K562 (cell line): ENCODE measurements at regions not wholly inside any gene's neighbourhood (a gene's known extent, or its start where the extent isn't known, plus 50 kb on each side); places are given as distances from the start of the nearest gene placed in this dataset.
A peak's percentile ranks its signal among the peaks of the same experiment; 100 is the strongest.

Experiments
- ATAC-seq: fragments of 200-7000 bp; cut with Tn5 transposase; 3 replicates; pipeline ENCODE4 v1.9.1; 2020; ENCODE audit warnings: moderate library complexity
- BruUV-seq: library from RNA; stranded (reverse); fragments of 400-500 nt; replicated peaks from 2 replicates; lab custom pipeline; 2021; lab: Mats Ljungman, UMichigan
- CTCF ChIA-PET: fragments of 300-600 bp; formaldehyde crosslinking; extraction: SDS; loops from one replicate; lab custom pipeline; 2021; ENCODE audit warnings: low intra/inter-chr PET ratio; lab: Yijun Ruan, JAX
- POLR2A ChIA-PET: fragments of 300-600, 350-650 bp; sonication (Branson Sonifier 250); formaldehyde crosslinking; extraction: SDS; loops from one replicate; lab custom pipeline; 2021; ENCODE audit warnings: antibody characterized with exemption, inconsistent platforms; lab: Yijun Ruan, JAX
- DNase-seq, 4 experiments: peaks; one replicate each; pipeline versions ENCODE4 v3.0.0 to v3.0.0-alpha.2; 2011 to 2018; ENCODE audit warnings: low spot score in 3 of 4, mixed read lengths in 3 of 4; ENCODE audit errors: extremely low read depth in 1 of 4
- FAIRE-seq: peaks from 2 replicates; lab custom pipeline; 2011; peaks lifted over from hg19 to GRCh38; lab: Jason Lieb, UNC
- H2AFZ ChIP-seq: 2 replicates; pipeline ENCODE4 v1.6.0; 2011; ENCODE audit warnings: low read depth, low read length, control low read depth, inconsistent platforms
- H3K27ac ChIP-seq: fragments of 200-600 bp; 3 replicates; pipeline ENCODE4 v1.8.0; 2011; ENCODE audit warnings: low read depth, mild to moderate bottlenecking, control low read depth, inconsistent platforms, low read length, moderate library complexity, mixed read lengths; ENCODE audit errors: extremely low read depth
- H3K27me3 ChIP-seq, 2 experiments: fragments of 300-600 bp in 1 of 2; 2 replicates in 1 of 2; 3 replicates in 1 of 2; pipeline versions ENCODE4 v1.6.0 to v1.8.0; 2011; ENCODE audit warnings: inconsistent platforms in 2 of 2, low read length in 2 of 2, mild to moderate bottlenecking in 1 of 2, mixed read lengths in 1 of 2, moderate library complexity in 1 of 2; ENCODE audit not compliant: control insufficient read depth in 2 of 2, insufficient read depth in 2 of 2
- H3K36me3 ChIP-seq: fragments of 300-600 bp; 3 replicates; pipeline ENCODE4 v1.8.0; 2011; ENCODE audit warnings: mild to moderate bottlenecking, low read length, inconsistent platforms; ENCODE audit not compliant: control insufficient read depth, insufficient read depth
- H3K4me1 ChIP-seq, 2 experiments: fragments of 200-600 bp in 1 of 2; replicated peaks in 1 of 2; 2 replicates in 1 of 2; 3 replicates in 1 of 2; pipeline versions ENCODE4 v1.5.1 to v1.8.0; 2011; ENCODE audit warnings: inconsistent platforms in 2 of 2, low read length in 2 of 2, mild to moderate bottlenecking in 1 of 2, mixed read lengths in 1 of 2, moderate library complexity in 1 of 2; ENCODE audit not compliant: control insufficient read depth in 2 of 2, insufficient read depth in 2 of 2
- H3K4me2 ChIP-seq: 2 replicates; pipeline ENCODE4 v1.6.1; 2011; ENCODE audit warnings: low read length, control low read depth, inconsistent platforms, mixed read lengths; ENCODE audit not compliant: insufficient read depth
- H3K4me3 ChIP-seq: fragments of 200-600 bp; sonication (generic), shearing (Covaris generic); 2 replicates; pipeline ENCODE4 v1.5.1; 2016; ENCODE audit warnings: control low read depth, inconsistent platforms
- H3K79me2 ChIP-seq: fragments of 200-600 bp; 3 replicates; pipeline ENCODE4 v1.8.0; 2011; ENCODE audit warnings: low read length, inconsistent platforms; ENCODE audit not compliant: control insufficient read depth, insufficient read depth
- H3K9ac ChIP-seq, 2 experiments: 2 replicates each; pipeline versions ENCODE4 v1.6.0 to v1.6.1; 2011; ENCODE audit warnings: low read depth in 2 of 2, low read length in 2 of 2, control low read depth in 1 of 2, inconsistent platforms in 1 of 2, mild to moderate bottlenecking in 1 of 2, mixed read lengths in 1 of 2; ENCODE audit not compliant: insufficient read depth in 1 of 2
- H3K9me1 ChIP-seq: one replicate; pipeline ENCODE4 v1.6.0; 2011; ENCODE audit warnings: inconsistent platforms, mild to moderate bottlenecking, low read length, moderate library complexity; ENCODE audit not compliant: control insufficient read depth, insufficient read depth
- H3K9me3 ChIP-seq: replicated peaks from 2 replicates; pipeline ENCODE4 v1.5.1; 2011; ENCODE audit warnings: low read depth, low read length, inconsistent platforms; ENCODE audit not compliant: control insufficient read depth, insufficient read depth
- H4K20me1 ChIP-seq: replicated peaks from 2 replicates; pipeline ENCODE4 v1.6.1; 2011; ENCODE audit warnings: low read length, inconsistent platforms, mixed read lengths; ENCODE audit not compliant: control insufficient read depth, insufficient read depth
- ERF ChIP-seq: fragments of 450-650 bp; formaldehyde crosslinking; IDR thresholded peaks from 2 replicates; pipeline ENCODE4 v1.4.0; 2020; ENCODE audit warnings: mild to moderate bottlenecking, mixed read lengths
- KAT8 ChIP-seq: fragments of 450-650 bp; IDR thresholded peaks from 2 replicates; pipeline ENCODE4 v1.6.1; 2016; ENCODE audit warnings: low read depth, mild to moderate bottlenecking
- PHF8 ChIP-seq: fragments of 200-600 bp; sonication (generic); IDR thresholded peaks from 2 replicates; pipeline ENCODE4 v1.6.1; 2012; ENCODE audit warnings: mixed run types, mild to moderate bottlenecking, inconsistent platforms, low read length, moderate library complexity, borderline replicate concordance
- RAD51 ChIP-seq: fragments of 450-650 bp; IDR thresholded peaks from 2 replicates; pipeline ENCODE4 v1.7.1; 2016; ENCODE audit warnings: low read depth, mild to moderate bottlenecking, borderline replicate concordance
- WGBS: fragments of 100-300 bp; shearing (Covaris generic); methylation state at CpG from one replicate; pipeline ENCODE4 v1.1.6; 2016; ENCODE audit warnings: low coverage, mixed read lengths; ENCODE audit not compliant: insufficient coverage; ENCODE audit errors: missing lambda C conversion rate; 5-methylcytosine and 5-hydroxymethylcytosine counted together
- in situ Hi-C: fragments of 300-500 bp; cut with MboI; formaldehyde crosslinking; loops from 4 replicates; pipeline ENCODE4 v1.15.0; 2018; ENCODE audit warnings: inconsistent platforms, mixed read lengths
- intact Hi-C: fragments of 100-400 bp; cut with micrococcal nuclease; formaldehyde crosslinking; loops from 2 replicates; pipeline ENCODE4 v1.14.2; 2022
- TF ChIP-seq, protein P1 (sequence below): fragments of 250-450 bp; sonication (Bioruptor Pico); IDR thresholded peaks from 2 replicates; pipeline ENCODE4 v1.9.0; 2021; ENCODE audit warnings: mild to moderate bottlenecking, inconsistent platforms
- TF ChIP-seq, protein P2 (sequence below): sonication (generic); formaldehyde crosslinking; IDR thresholded peaks from 2 replicates; pipeline ENCODE4 v1.8.0; 2022; ENCODE audit warnings: mild to moderate bottlenecking, missing genetic modification reagents
- TF ChIP-seq, protein P3 (sequence below), 2 experiments: fragments of 200-800 bp in 1 of 2; sonication (Bioruptor generic) in 1 of 2; sonication (generic) in 1 of 2; formaldehyde crosslinking in 1 of 2; IDR thresholded peaks in 1 of 2; conservative IDR thresholded peaks in 1 of 2; 2 replicates each; pipeline versions ENCODE4 v1.5.0 to v1.6.1; 2016 to 2020; ENCODE audit warnings: missing compliant biosample characterization in 1 of 2, missing genetic modification characterization in 1 of 2, missing genetic modification reagents in 1 of 2

DNA sequence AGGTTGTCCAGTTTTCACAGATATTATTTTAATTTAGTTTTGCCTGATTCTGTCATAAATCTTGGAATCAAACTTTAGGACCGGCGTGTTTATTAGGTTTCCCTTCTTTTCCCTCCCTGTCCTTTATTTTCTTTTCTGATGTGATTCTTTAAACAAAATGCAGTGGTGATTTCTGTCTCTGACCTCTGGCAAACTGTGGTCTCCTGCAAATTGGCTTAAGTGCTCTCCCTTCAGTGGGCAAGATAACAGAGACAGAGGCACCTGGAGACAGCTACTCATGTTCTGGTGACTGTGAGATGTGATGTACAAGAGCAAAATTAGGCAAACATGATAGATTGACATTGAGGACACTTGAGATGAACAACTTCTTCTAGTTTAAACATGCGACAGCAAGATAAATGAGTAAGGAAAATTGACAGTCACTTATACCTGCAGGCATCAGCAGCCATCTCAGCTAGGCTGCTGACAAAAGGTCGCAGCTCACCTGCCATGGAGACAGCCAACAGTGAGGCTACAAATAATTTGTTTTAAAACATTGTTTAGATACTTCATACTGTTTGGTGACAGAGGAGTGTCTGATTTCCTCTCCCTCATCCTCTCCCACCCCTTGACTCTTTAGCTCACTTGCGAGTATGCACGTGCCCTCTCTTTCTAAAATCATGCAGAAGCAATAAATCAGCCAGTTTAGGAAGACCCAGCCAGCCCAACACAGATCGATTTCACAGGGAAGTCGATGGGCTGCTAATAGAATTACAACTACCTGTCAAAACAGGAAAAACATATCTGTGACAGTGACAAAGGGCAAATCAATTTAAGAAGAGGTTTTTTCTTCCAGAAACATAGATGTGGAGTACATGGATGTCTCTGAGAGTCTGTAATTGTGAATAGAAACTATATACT, 63.4 kb upstream of the MAP3K7 start (continued):
- TF ChIP-seq, protein P1, sequence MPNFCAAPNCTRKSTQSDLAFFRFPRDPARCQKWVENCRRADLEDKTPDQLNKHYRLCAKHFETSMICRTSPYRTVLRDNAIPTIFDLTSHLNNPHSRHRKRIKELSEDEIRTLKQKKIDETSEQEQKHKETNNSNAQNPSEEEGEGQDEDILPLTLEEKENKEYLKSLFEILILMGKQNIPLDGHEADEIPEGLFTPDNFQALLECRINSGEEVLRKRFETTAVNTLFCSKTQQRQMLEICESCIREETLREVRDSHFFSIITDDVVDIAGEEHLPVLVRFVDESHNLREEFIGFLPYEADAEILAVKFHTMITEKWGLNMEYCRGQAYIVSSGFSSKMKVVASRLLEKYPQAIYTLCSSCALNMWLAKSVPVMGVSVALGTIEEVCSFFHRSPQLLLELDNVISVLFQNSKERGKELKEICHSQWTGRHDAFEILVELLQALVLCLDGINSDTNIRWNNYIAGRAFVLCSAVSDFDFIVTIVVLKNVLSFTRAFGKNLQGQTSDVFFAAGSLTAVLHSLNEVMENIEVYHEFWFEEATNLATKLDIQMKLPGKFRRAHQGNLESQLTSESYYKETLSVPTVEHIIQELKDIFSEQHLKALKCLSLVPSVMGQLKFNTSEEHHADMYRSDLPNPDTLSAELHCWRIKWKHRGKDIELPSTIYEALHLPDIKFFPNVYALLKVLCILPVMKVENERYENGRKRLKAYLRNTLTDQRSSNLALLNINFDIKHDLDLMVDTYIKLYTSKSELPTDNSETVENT (CRISPR knock-in tag), result no peak

DNA sequence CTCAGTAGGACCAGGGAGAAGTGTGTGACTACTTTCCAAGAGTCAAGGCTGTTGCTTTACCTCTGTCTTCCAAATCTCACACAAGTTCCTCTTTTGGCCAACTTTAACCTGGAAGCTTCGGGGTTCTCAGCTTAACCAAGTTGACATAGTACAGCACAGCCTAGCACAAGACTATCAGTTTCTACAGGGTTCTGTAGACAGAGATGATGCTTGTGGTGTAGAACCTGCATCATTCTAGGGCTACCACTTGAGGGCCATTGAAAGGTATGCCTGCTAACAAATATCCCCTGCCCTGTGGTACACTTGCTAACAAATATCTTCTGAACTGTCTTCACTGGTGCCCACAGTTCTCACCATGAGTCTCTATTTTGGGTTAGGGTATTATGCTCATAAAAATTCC, 62.0 kb upstream of the MAP3K7 start:
- Histone ChIP-seq H3K27me3 (peaks cover 0 to 10% of the 10 kb centered on the region in 2 experiments; a peak in 4 of 5 replicates), H3K4me1 (no peaks in the 10 kb centered on the region), H3K4me3 (no peak overlapping the region), H2AFZ (no peak overlapping the region), H3K9me1 (no peaks in the 10 kb centered on the region), H3K36me3 (no peaks in the 10 kb centered on the region), H3K27ac (no peak overlapping the region), H3K9ac (no peak overlapping the region), H3K9me3 (no peaks in the 10 kb centered on the region), H3K79me2 (no peaks in the 10 kb centered on the region), H3K4me2 (no peak overlapping the region), H4K20me1 (no peaks in the 10 kb centered on the region)
- in situ Hi-C loops (no loop called here), intact Hi-C loops (no loop called here)
- POLR2A ChIA-PET, result no interaction called here
- TF ChIP-seq, protein P2, sequence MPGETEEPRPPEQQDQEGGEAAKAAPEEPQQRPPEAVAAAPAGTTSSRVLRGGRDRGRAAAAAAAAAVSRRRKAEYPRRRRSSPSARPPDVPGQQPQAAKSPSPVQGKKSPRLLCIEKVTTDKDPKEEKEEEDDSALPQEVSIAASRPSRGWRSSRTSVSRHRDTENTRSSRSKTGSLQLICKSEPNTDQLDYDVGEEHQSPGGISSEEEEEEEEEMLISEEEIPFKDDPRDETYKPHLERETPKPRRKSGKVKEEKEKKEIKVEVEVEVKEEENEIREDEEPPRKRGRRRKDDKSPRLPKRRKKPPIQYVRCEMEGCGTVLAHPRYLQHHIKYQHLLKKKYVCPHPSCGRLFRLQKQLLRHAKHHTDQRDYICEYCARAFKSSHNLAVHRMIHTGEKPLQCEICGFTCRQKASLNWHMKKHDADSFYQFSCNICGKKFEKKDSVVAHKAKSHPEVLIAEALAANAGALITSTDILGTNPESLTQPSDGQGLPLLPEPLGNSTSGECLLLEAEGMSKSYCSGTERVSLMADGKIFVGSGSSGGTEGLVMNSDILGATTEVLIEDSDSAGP (CRISPR knock-in tag), result no peak
- TF ChIP-seq RAD51 (no peak), KAT8 (no peak), PHF8 (no peak), ERF (CRISPR knock-in tag) (no peak)
- TF ChIP-seq, protein P3, sequence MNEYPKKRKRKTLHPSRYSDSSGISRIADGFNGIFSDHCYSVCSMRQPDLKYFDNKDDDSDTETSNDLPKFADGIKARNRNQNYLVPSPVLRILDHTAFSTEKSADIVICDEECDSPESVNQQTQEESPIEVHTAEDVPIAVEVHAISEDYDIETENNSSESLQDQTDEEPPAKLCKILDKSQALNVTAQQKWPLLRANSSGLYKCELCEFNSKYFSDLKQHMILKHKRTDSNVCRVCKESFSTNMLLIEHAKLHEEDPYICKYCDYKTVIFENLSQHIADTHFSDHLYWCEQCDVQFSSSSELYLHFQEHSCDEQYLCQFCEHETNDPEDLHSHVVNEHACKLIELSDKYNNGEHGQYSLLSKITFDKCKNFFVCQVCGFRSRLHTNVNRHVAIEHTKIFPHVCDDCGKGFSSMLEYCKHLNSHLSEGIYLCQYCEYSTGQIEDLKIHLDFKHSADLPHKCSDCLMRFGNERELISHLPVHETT (CRISPR knock-in tag; conservative IDR thresholded peaks at IDR 0.05 in 1 of 2, IDR thresholded peaks at IDR 0.05 in 1 of 2), result no peak
- 0 out of 3 replicates have a peak, but pooled peaks have one; percentile 28 for ATAC-seq
- FAIRE-seq, result no peak
- 0% methylated on average over 1 of the region's 1 CpG for WGBS
- BruUV-seq, result no TSS peak
- CTCF ChIA-PET, result no interaction called here
- DNase-seq, result no peak
